GM06990 (cell line): ENCODE measurements at regions not wholly inside any gene's neighbourhood (a gene's known extent, or its start where the extent isn't known, plus 50 kb on each side); places are given as distances from the start of the nearest gene placed in this dataset.
"Not testable (repeated sequence)": the region's sequence is repeated elsewhere in the genome, so short reads cannot be mapped to it uniquely, and the experiment has no call there.

Experiments used
- DNase-seq: peaks from one replicate; pipeline ENCODE4 v3.0.0-alpha.2; 2011; ENCODE audit not compliant: insufficient read length; ENCODE audit errors: extremely low read depth
- H3K27me3 ChIP-seq: replicated peaks from 2 replicates; pipeline ENCODE4 v1.6.0; 2011; ENCODE audit warnings: low read length; ENCODE audit not compliant: control insufficient read depth, insufficient read depth
- H3K36me3 ChIP-seq: 2 replicates; pipeline ENCODE4 v1.5.1; 2011; ENCODE audit warnings: low read length; ENCODE audit not compliant: control insufficient read depth, insufficient read depth
- H3K4me3 ChIP-seq: replicated peaks from 2 replicates; pipeline ENCODE4 v1.5.1; 2011; ENCODE audit warnings: low read depth, mild to moderate bottlenecking, control low read depth, low read length
- TF ChIP-seq, protein P1 (sequence below): IDR thresholded peaks from 2 replicates; pipeline ENCODE4 v1.5.1; 2011; ENCODE audit warnings: low read length, control low read depth, mild to moderate bottlenecking, inconsistent platforms; ENCODE audit not compliant: insufficient read depth, poor library complexity, severe bottlenecking

DNA sequence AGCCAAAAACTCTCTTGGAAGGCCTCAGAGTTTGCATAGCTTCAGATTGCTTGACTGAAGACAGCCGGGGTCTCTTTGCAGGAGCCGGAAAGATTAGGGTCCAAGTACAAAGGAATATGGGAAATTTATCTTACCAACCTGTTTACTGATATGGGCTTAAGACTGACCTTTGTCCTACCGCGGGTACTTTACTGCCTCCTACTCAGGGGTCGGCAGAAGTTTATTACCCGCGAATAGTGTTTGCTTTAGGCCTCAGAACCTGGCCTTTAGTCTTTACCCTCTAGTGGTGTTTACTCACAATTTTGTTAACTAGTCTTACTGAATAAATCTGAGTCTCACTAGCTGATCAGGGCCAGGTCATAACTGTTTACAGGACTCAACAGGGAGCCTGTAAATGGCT lies 765.4 kb upstream of the SPRY2 start:
- no peaks in the 10 kb centered on the region for H3K27me3 ChIP-seq
- H3K36me3 ChIP-seq, result no peaks in the 10 kb centered on the region
- TF ChIP-seq, protein P1, sequence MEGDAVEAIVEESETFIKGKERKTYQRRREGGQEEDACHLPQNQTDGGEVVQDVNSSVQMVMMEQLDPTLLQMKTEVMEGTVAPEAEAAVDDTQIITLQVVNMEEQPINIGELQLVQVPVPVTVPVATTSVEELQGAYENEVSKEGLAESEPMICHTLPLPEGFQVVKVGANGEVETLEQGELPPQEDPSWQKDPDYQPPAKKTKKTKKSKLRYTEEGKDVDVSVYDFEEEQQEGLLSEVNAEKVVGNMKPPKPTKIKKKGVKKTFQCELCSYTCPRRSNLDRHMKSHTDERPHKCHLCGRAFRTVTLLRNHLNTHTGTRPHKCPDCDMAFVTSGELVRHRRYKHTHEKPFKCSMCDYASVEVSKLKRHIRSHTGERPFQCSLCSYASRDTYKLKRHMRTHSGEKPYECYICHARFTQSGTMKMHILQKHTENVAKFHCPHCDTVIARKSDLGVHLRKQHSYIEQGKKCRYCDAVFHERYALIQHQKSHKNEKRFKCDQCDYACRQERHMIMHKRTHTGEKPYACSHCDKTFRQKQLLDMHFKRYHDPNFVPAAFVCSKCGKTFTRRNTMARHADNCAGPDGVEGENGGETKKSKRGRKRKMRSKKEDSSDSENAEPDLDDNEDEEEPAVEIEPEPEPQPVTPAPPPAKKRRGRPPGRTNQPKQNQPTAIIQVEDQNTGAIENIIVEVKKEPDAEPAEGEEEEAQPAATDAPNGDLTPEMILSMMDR, result no peak
- no peak for DNase-seq
- H3K4me3 ChIP-seq, result no peak overlapping the region

DNA sequence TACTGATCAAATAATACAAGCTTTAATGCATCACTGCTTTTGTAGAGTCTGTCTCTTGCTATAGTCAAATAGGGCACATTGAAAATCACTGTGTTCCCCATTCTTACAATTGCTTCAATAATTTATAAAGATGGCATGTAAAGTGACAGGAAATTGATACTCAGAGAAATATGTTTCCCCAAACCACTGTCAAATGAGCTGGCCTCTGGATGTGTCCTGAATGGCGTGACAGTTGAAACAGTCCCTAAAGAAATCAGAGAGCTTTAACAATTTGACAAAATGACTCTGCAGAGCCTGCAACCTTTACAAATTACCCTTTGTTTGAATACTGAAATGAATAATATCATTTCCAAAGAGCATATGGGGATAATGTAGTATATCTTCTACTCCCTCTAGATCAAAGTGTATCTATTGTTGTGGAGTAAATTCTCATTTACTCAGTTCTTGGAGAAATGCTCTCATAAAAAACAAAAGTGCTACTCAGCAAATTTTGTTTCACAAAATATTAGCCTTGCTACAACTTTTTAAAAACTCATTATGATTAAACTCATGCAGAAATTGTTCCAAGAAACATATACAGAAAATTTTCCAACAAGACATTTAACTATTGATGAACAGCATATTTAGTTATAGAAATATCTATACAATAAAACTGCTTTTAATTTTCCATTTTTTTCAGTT lies 763.2 kb upstream of the SPRY2 start:
- no peaks in the 10 kb centered on the region for H3K36me3 ChIP-seq
- H3K27me3 ChIP-seq, result no peaks in the 10 kb centered on the region
- TF ChIP-seq, protein P1, result no peak
- no peak for DNase-seq
- H3K4me3 ChIP-seq, result no peak overlapping the region

DNA sequence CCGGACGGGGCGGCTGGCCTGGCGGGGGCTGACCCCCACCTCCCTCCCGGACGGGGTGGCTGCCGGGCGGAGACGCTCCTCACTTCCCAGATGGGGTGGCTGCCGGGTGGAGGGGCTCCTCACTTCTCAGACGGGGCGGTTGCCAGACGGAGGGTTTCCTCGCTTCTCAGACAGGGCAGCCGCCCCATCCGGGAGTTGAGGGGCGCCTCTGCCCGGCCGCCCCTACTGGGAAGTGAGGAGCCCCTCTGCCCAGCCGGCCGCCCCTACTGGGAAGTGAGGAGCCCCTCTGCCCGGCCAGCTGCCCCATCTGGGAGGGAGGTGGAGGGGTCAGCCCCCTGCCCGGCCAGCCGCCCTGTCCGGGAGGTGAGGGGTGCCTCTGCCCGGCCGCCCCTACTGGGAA lies 761.1 kb upstream of the SPRY2 start:
- not testable (repeated sequence) for H3K36me3 ChIP-seq, H3K4me3 ChIP-seq, H3K27me3 ChIP-seq, DNase-seq

DNA sequence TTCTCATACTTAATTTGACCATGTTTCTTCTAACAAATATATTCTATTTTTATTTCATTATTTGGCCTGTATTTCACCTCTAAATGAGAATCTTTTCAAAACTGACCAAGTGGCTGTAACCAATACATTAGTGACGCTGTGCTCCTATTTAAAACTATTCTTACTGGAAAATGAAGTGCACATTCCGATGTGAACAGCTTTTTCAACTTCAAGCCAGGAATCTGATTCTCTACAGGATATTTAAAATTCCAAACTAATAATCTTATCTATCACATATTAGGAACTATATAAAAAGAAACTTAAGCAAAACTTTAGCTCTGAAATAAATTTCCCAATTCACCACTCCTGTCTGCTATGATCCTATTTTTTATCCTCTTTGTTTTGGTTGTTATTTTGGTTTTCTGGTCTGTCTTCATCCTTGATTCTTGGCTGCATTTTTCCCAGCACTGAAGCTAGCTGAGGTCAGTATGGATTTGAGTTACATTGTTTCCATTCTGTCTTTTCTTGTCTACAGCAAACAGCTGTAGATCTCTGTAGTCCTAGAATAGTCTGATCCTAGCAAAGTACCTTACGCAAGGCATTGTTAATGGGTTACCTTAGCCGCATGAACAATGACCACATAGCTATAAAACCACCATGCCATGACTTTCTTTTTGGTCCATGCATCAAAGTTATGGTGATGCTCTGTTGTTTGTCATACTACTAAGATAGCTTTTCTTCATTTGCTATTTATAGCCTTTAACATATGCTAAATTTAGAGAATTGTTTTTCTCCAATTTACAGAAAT lies 748.6 kb upstream of the SPRY2 start:
- H3K36me3 ChIP-seq, result no peaks in the 10 kb centered on the region
- TF ChIP-seq, protein P1, result no peak
- DNase-seq, result no peak
- H3K4me3 ChIP-seq, result no peak overlapping the region
- H3K27me3 ChIP-seq, result no peaks in the 10 kb centered on the region

DNA sequence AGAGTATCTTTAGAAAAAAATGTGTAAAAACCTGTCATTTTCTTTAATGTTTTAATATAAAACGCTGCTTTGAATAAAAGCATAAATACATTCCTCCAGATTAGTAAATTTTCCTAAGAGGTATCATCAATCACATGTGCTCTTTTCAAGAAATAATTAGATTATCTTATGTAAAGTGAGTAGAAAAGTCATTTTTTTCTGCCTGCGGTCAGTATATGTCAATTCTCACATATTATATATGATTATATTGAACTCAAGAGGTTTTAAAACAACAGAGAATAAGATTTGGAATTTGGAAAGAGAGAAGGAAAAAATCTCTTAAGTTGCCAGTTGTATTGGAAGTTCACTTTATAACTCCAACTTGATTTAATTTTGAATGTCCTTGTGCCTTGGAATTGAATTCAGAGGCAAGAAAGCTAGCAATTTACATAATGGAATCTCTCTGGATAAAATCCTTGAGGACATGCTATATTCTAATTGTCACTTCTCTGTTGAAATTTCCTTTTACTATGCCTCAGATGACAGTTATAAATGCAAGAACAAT lies 740.1 kb upstream of the SPRY2 start:
- DNase-seq, result no peak
- no peaks in the 10 kb centered on the region for H3K36me3 ChIP-seq
- TF ChIP-seq, protein P1, result no peak
- H3K27me3 ChIP-seq, result no peaks in the 10 kb centered on the region
- H3K4me3 ChIP-seq, result no peak overlapping the region

DNA sequence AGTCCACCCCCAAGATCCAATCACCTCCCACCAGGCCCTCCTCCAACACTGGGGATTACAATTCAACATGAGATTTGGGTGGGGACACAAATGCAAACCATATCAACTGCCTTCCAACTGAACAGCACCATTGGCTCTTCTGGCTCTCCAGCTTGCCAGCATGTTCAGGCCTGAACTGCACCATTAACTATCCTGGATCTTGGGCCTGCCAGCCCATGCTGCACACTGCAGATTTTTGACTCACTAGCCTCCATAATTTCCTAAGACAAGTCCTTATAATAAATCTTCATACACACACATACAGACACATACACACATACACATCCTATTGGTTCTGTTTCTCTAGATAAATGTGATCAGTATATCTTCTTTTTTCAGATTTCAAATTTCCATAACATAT lies 737.1 kb upstream of the SPRY2 start:
- no peaks in the 10 kb centered on the region for H3K36me3 ChIP-seq
- no peak for DNase-seq
- TF ChIP-seq, protein P1, result no peak
- H3K4me3 ChIP-seq, result no peak overlapping the region
- no peaks in the 10 kb centered on the region for H3K27me3 ChIP-seq

DNA sequence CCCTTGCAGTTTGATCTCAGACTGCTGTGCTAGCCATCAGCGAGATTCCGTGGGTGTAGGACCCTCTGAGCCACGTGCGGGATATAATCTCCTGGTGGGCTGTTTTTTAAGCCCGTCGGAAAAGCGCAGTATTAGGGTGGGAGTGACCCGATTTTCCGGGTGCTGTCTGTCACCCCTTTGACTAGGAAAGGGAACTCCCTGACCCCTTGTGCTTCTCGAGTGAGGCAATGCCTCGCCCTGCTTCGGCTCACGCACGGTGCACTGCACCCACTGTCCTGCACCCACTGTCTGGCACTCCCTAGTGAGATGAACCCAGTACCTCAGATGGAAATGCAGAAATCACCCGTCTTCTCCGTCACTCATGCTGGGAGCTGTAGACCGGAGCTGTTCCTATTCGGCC lies 728.9 kb upstream of the SPRY2 start:
- not testable (repeated sequence) for H3K27me3 ChIP-seq, H3K36me3 ChIP-seq, H3K4me3 ChIP-seq, DNase-seq
